ENCODE measurements at regions not wholly inside any gene's neighbourhood (a gene's known extent, or its start where the extent isn't known, plus 50 kb on each side); places are given as distances from the start of the nearest gene placed in this dataset.

GRCh38 chr2:234204480-234204879 is 154.0 kb downstream of the SPP2 start:
- no peak for TF ChIP-seq EZH2phosphoT487 (IDR thresholded peaks at IDR 0.05; ENCODE audit: borderline replicate concordance)
- TF ChIP-seq, protein P1, sequence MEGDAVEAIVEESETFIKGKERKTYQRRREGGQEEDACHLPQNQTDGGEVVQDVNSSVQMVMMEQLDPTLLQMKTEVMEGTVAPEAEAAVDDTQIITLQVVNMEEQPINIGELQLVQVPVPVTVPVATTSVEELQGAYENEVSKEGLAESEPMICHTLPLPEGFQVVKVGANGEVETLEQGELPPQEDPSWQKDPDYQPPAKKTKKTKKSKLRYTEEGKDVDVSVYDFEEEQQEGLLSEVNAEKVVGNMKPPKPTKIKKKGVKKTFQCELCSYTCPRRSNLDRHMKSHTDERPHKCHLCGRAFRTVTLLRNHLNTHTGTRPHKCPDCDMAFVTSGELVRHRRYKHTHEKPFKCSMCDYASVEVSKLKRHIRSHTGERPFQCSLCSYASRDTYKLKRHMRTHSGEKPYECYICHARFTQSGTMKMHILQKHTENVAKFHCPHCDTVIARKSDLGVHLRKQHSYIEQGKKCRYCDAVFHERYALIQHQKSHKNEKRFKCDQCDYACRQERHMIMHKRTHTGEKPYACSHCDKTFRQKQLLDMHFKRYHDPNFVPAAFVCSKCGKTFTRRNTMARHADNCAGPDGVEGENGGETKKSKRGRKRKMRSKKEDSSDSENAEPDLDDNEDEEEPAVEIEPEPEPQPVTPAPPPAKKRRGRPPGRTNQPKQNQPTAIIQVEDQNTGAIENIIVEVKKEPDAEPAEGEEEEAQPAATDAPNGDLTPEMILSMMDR (conservative IDR thresholded peaks at IDR 0.05; ENCODE audit: low read length) = no peak
- H3F3A ChIP-seq (ENCODE audit: low read depth) = no peaks in the 10 kb centered on the region
- H3K9ac ChIP-seq (ENCODE audit: low read depth, low read length, poor library complexity, severe bottlenecking) = no peak overlapping the region
- H3K9me3 ChIP-seq (ENCODE audit: insufficient read depth, low read depth, low read length) = no peaks in the 10 kb centered on the region
- no peaks in the 10 kb centered on the region for H3K4me1 ChIP-seq (ENCODE audit: insufficient read depth, low read length, poor library complexity, severe bottlenecking)
- no peak overlapping the region for H2AFZ ChIP-seq (ENCODE audit: low read length)
- H4K20me1 ChIP-seq (ENCODE audit: insufficient read depth, low read length, poor library complexity, severe bottlenecking) = no peaks in the 10 kb centered on the region
- H3K4me2 ChIP-seq (ENCODE audit: low read depth, low read length, poor library complexity, severe bottlenecking) = no peak overlapping the region
- H3K27me3 ChIP-seq (ENCODE audit: insufficient read depth, low read length, poor library complexity, severe bottlenecking) = no peaks in the 10 kb centered on the region
- H3K9me2 ChIP-seq (replicated peaks; ENCODE audit: low read depth, low read length) = no peaks in the 10 kb centered on the region
- no peaks in the 10 kb centered on the region for H3K79me2 ChIP-seq (ENCODE audit: insufficient read depth, low read length)
- H3K4me3 ChIP-seq (ENCODE audit: low read length, poor library complexity, severe bottlenecking) = no peak overlapping the region
- H3K36me3 ChIP-seq (ENCODE audit: insufficient read depth, low read length) = no peaks in the 10 kb centered on the region

GRCh38 chr2:234203135-234203984 is 152.9 kb downstream of the SPP2 start:
- Histone ChIP-seq H2AFZ (ENCODE audit: low read length) (no peak overlapping the region), H3K9ac (ENCODE audit: low read depth, low read length, poor library complexity, severe bottlenecking) (no peak overlapping the region), H3K9me2 (replicated peaks; ENCODE audit: low read depth, low read length) (no peaks in the 10 kb centered on the region), H3F3A (ENCODE audit: low read depth) (no peaks in the 10 kb centered on the region), H4K20me1 (ENCODE audit: insufficient read depth, low read length, poor library complexity, severe bottlenecking) (no peaks in the 10 kb centered on the region), H3K36me3 (ENCODE audit: insufficient read depth, low read length) (no peaks in the 10 kb centered on the region), H3K4me2 (ENCODE audit: low read depth, low read length, poor library complexity, severe bottlenecking) (no peak overlapping the region), H3K9me3 (ENCODE audit: insufficient read depth, low read depth, low read length) (no peaks in the 10 kb centered on the region), H3K4me1 (ENCODE audit: insufficient read depth, low read length, poor library complexity, severe bottlenecking) (peaks cover 4% of the 10 kb centered on the region), H3K79me2 (ENCODE audit: insufficient read depth, low read length) (no peaks in the 10 kb centered on the region), H3K27me3 (ENCODE audit: insufficient read depth, low read length, poor library complexity, severe bottlenecking) (no peaks in the 10 kb centered on the region), H3K4me3 (ENCODE audit: low read length, poor library complexity, severe bottlenecking) (no peak overlapping the region)
- TF ChIP-seq EZH2phosphoT487 (IDR thresholded peaks at IDR 0.05; ENCODE audit: borderline replicate concordance) = no peak
- TF ChIP-seq, protein P1 (conservative IDR thresholded peaks at IDR 0.05; ENCODE audit: low read length) = no peak

GRCh38 chr2:234202601-234203000 is 152.1 kb downstream of the SPP2 start:
- no peak overlapping the region for H3K4me2 ChIP-seq (ENCODE audit: low read depth, low read length, poor library complexity, severe bottlenecking)
- no peak overlapping the region for H3K4me3 ChIP-seq (ENCODE audit: low read length, poor library complexity, severe bottlenecking)
- no peaks in the 10 kb centered on the region for H3K79me2 ChIP-seq (ENCODE audit: insufficient read depth, low read length)
- H3K9me3 ChIP-seq (ENCODE audit: insufficient read depth, low read depth, low read length) = no peaks in the 10 kb centered on the region
- no peaks in the 10 kb centered on the region for H3K27me3 ChIP-seq (ENCODE audit: insufficient read depth, low read length, poor library complexity, severe bottlenecking)
- TF ChIP-seq, protein P1 (conservative IDR thresholded peaks at IDR 0.05; ENCODE audit: low read length) = no peak
- TF ChIP-seq EZH2phosphoT487 (IDR thresholded peaks at IDR 0.05; ENCODE audit: borderline replicate concordance) = no peak
- H4K20me1 ChIP-seq (ENCODE audit: insufficient read depth, low read length, poor library complexity, severe bottlenecking) = no peaks in the 10 kb centered on the region
- no peak overlapping the region for H3K9ac ChIP-seq (ENCODE audit: low read depth, low read length, poor library complexity, severe bottlenecking)
- H3F3A ChIP-seq (ENCODE audit: low read depth) = no peaks in the 10 kb centered on the region
- peaks cover 5% of the 10 kb centered on the region for H3K4me1 ChIP-seq (ENCODE audit: insufficient read depth, low read length, poor library complexity, severe bottlenecking)
- H2AFZ ChIP-seq (ENCODE audit: low read length) = no peak overlapping the region
- no peaks in the 10 kb centered on the region for H3K9me2 ChIP-seq (replicated peaks; ENCODE audit: low read depth, low read length)
- no peaks in the 10 kb centered on the region for H3K36me3 ChIP-seq (ENCODE audit: insufficient read depth, low read length)

Data from Loucy (cell line).